Activated naive CD4-positive, alpha-beta T cell treated with anti-CD3 and anti-CD28 coated beads for 36 hours (primary cell): ENCODE measurements at regions not wholly inside any gene's neighbourhood (a gene's known extent, or its start where the extent isn't known, plus 50 kb on each side); places are given as distances from the start of the nearest gene placed in this dataset.
"Not testable (repeated sequence)": the region's sequence is repeated elsewhere in the genome, so short reads cannot be mapped to it uniquely, and the experiment has no call there.

Source experiments
- CTCF ChIA-PET: fragments of 350-600 bp; sonication (Branson Sonifier 250); formaldehyde crosslinking; loops from one replicate; lab custom pipeline; 2021; ENCODE audit warnings: antibody characterized with exemption; lab: Charles Lee
- DNase-seq: peaks from one replicate; pipeline ENCODE4 v3.0.0-alpha.2; 2020
- H3K27ac Mint-ChIP-seq: one replicate; pipeline ENCODE4 v1.8.0; 2021; ENCODE audit warnings: mild to moderate bottlenecking, mixed read lengths
- H3K27me3 Mint-ChIP-seq: one replicate; pipeline ENCODE4 v1.8.0; 2021; ENCODE audit warnings: low read depth, mixed read lengths
- H3K36me3 Mint-ChIP-seq: one replicate; pipeline ENCODE4 v1.8.0; 2021; ENCODE audit warnings: low read depth, mixed read lengths
- H3K4me1 Mint-ChIP-seq: one replicate; pipeline ENCODE4 v1.8.0; 2021; ENCODE audit warnings: low read depth, mixed read lengths
- H3K4me3 Mint-ChIP-seq: one replicate; pipeline ENCODE4 v1.8.0; 2021; ENCODE audit warnings: mild to moderate bottlenecking, moderate library complexity, mixed read lengths
- H3K9me3 Mint-ChIP-seq: one replicate; pipeline ENCODE4 v1.8.0; 2021; ENCODE audit warnings: mixed read lengths
- intact Hi-C: fragments of 100-400 bp; cut with micrococcal nuclease; formaldehyde crosslinking; loops from one replicate; pipeline ENCODE4 v1.15.1; 2023

DNA sequence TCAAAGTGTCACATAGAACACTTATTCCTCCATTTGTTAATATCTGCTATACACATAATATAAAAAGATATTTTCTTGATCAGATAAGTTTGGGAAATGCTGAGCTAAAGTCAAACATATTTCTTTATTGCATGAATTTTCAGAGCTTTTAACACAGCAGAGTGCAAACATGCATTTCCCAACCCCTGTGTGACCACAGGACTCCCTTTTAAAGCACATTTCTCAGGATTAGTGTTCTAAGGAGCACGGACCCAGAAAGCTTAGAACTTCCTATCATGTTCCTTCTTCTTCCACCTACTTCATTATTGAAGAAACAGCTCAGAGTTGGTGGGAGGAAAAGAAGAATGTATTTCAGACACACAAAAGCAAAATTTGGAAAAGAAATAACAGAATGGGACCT, 109.1 kb upstream of the CDC42BPA start:
- Mint-ChIP-seq H3K27ac (no peak overlapping the region), H3K4me1 (no peaks in the 10 kb centered on the region), H3K9me3 (no peaks in the 10 kb centered on the region), H3K4me3 (no peak overlapping the region), H3K36me3 (no peaks in the 10 kb centered on the region), H3K27me3 (peaks cover 12% of the 10 kb centered on the region)
- CTCF ChIA-PET = interaction anchor here (0.6 kb wide), 1 partner anchor 9 kb away, joined by 3 read pairs; no protein-coding TSS in a partner anchor
- no peak for DNase-seq
- intact Hi-C loops = no loop called here

DNA sequence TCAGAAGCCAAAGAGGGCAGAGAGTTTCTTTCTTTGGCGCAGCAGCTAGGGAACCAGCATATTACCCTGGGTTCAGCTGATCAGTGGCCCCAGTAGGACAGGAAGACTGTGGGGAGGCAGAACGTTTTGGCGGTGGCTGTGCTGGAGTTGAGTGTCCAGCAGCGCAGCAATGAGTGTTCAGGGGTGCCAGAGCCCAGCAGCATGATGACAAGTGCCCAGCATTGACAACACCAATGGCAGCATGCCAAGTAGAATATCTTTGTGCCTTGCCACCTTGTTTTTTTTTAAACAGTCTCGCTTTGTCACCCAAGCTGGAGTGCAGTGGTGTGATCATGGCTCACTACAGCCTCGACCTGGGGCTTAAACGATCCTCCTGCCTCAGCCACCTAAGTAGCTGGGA, 106.7 kb upstream of the CDC42BPA start:
- CTCF ChIA-PET = interaction anchor here (0.6 kb wide), 1 partner anchor 511 kb away, joined by 4 read pairs; no protein-coding TSS in a partner anchor
- Mint-ChIP-seq H3K36me3 (no peaks in the 10 kb centered on the region), H3K27me3 (peaks cover 12% of the 10 kb centered on the region), H3K27ac (no peak overlapping the region), H3K4me3 (no peak overlapping the region), H3K9me3 (no peaks in the 10 kb centered on the region), H3K4me1 (no peaks in the 10 kb centered on the region)
- intact Hi-C loops = no loop called here
- DNase-seq = no peak

DNA sequence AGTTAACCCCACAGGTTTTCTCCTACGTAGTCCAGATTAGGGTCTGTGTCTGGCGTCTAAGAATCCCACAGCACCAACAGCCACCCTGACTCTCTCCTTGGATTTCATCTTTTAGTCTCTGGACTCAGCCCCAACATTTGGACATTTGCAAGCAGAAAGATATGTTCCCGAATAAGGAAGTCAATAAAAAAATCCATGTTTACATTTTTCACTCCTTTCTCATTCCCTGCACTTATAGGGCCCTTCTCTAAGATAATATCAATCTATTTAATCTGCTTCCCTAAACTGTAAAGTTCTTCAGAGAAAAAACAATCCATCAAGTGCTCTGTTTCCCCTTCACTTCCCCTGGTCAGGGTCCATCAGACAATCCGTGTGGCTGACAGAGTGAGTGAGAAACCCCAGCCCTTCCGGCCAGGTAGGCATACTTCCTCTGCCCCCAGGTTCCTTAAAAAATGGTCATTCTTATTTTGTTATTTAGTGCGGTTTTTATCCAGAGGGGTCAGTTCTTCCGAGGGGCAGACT, 105.9 kb upstream of the CDC42BPA start:
- H3K27me3 Mint-ChIP-seq = peaks cover 12% of the 10 kb centered on the region
- CTCF ChIA-PET = interaction anchor here (0.6 kb wide), 1 partner anchor 510 kb away, joined by 4 read pairs; no protein-coding TSS in a partner anchor
- no peaks in the 10 kb centered on the region for H3K4me1 Mint-ChIP-seq
- H3K4me3 Mint-ChIP-seq = no peak overlapping the region
- intact Hi-C loops = no loop called here
- DNase-seq = no peak
- no peak overlapping the region for H3K27ac Mint-ChIP-seq
- H3K9me3 Mint-ChIP-seq = no peaks in the 10 kb centered on the region
- no peaks in the 10 kb centered on the region for H3K36me3 Mint-ChIP-seq

DNA sequence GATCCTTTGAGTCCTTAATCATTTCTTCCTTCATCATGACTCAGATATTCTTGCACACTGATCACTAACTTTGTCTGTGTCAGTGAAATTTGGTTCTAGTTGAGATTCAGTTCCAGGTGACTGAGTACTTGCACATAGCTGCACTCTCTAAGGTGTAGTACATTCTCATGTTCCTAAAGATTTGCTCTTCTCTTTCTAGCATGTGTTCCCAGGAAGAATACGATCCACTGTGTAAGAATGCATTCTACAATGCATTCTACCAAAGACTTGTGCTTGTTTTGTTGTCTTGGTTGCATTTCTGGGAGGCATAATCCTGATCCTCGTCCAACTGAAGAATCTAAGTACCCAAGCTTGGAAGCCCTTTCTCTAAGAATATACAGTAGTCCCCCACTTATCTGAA, 104.3 kb upstream of the CDC42BPA start:
- intact Hi-C loops = no loop called here
- no peaks in the 10 kb centered on the region for H3K9me3 Mint-ChIP-seq
- no peak for DNase-seq
- H3K36me3 Mint-ChIP-seq = no peaks in the 10 kb centered on the region
- peaks cover 12% of the 10 kb centered on the region for H3K27me3 Mint-ChIP-seq
- CTCF ChIA-PET = no interaction called here
- H3K27ac Mint-ChIP-seq = no peak overlapping the region
- no peak overlapping the region for H3K4me3 Mint-ChIP-seq
- H3K4me1 Mint-ChIP-seq = no peaks in the 10 kb centered on the region

DNA sequence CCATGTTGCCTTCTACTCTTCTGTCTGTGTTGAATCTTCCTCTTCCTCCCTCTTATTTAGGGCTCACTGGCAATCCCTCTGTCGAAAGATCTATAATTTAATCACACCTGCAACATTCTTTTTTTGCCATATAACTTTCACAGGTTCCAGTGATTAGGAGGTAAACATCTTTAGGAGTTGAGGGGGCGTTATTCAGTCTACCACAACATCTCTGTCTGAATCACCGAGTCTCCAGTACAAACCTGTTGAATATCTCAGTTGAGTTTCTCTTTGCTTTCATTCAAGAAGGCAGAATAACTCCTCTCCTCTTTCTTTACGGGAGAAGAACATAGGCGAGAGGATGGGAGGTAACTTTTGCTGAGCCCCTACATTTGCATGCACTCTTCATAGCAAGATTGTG, 101.9 kb upstream of the CDC42BPA start:
- Mint-ChIP-seq H3K4me3 (no peak overlapping the region), H3K27ac (no peak overlapping the region), H3K27me3 (peaks cover 10% of the 10 kb centered on the region), H3K36me3 (no peaks in the 10 kb centered on the region), H3K9me3 (no peaks in the 10 kb centered on the region), H3K4me1 (no peaks in the 10 kb centered on the region)
- CTCF ChIA-PET = no interaction called here
- DNase-seq = no peak
- intact Hi-C loops = no loop called here

DNA sequence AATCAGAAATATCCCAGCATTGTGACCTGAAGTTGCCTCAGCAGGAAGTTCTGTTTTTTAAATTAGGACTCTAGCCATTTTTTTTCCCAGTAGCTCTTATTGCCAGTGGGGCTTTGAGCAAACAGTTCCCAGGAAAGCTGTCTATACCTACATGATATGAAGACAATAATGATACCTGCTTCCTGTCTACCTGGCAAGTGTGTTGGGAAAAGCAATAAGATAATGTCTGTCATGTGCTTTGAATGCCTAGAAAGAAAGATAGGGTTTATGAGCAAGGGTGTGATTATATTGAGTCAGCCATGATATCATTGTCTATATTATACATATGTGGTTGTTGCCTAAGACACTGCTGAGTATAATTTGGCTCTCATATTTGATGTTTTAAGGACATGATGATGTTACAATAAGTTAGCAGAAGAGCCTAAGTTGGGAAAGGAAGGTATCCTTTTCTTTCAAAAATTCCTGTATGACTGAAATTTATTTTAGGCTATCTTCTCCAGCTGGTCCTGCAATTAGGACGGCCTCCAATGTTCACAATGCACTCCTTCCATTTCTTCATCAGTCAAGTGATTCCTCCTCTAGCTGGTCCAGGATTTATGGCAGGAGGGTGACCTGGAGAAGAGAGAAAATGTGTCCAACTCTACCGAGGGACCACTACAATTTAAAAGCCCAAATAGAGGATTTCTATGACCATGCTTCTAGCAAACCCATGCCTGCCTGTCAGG, 99.6 kb upstream of the CDC42BPA start:
- CTCF ChIA-PET = no interaction called here
- Mint-ChIP-seq H3K4me3 (no peak overlapping the region), H3K4me1 (no peaks in the 10 kb centered on the region), H3K9me3 (no peaks in the 10 kb centered on the region), H3K36me3 (no peaks in the 10 kb centered on the region), H3K27me3 (peaks cover 6% of the 10 kb centered on the region), H3K27ac (no peak overlapping the region)
- no peak for DNase-seq
- intact Hi-C loops = no loop called here

DNA sequence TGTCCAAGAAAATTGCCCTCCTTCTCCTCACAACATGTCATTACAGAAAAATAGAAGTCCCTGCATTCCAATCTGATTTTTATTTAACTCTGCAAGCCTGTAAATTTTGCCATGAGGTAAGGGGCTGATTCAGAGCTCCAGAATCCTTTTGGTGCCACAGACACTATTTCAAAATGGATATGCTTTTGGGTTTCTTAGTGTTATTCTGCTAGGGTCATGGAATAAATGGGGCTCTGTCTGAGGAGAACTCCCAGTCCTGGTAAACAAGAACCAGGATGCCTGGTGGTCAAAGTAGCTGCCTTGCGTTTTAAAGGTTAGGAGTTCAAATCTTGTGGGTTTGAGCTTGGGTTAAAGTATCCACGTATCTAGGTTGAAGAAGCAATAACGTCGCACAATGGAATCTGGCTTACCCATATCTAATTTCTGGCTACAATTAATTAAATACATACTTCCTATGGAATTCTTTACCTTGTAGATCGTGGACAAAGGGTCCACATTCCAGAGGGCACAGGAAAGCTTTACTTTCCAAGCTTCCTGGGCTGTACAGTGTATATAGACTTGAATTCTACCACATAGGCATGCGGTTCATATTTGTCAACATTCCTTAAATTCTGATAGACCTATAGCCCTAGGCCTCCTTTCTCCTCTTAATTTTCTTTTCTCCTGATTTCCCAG, 98.0 kb upstream of the CDC42BPA start:
- intact Hi-C loops = no loop called here
- H3K4me3 Mint-ChIP-seq = no peak overlapping the region
- CTCF ChIA-PET = no interaction called here
- no peaks in the 10 kb centered on the region for H3K9me3 Mint-ChIP-seq
- no peaks in the 10 kb centered on the region for H3K36me3 Mint-ChIP-seq
- H3K27me3 Mint-ChIP-seq = peaks cover 3% of the 10 kb centered on the region
- no peaks in the 10 kb centered on the region for H3K4me1 Mint-ChIP-seq
- no peak for DNase-seq
- no peak overlapping the region for H3K27ac Mint-ChIP-seq

DNA sequence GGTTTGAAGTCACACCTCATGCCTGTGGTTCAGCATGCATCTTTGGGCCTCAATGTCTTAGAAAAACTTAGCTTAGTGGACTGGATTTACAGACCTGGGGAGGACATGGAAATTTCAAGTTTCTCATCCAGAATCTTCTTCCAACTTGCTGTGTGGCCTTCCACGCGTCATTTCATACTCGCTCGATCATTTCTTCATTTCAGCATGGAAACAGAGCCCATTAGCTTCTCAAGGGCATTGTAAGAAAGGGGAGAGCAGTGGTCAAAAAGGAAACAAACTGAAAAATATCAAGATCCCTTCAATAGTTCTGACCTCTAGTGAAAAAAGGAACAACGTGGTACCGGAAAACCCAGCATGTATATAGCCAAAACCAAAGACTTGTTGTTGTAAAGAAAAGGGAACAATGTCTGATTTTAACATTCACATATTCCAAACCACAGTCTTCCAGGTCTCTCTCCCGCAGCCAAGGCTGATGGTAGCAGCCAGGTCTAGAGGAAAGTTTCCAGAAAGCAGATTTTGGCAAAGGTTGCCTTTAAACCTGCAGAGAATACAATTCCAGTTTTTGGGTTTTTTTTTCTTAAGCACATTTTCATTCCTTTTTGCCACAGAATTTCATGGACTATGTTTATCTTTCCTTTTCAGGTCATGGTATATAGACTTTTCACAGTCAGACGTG, 97.0 kb upstream of the CDC42BPA start:
- intact Hi-C loops = no loop called here
- no peaks in the 10 kb centered on the region for H3K9me3 Mint-ChIP-seq
- DNase-seq = no peak
- CTCF ChIA-PET = no interaction called here
- H3K36me3 Mint-ChIP-seq = no peaks in the 10 kb centered on the region
- no peaks in the 10 kb centered on the region for H3K4me1 Mint-ChIP-seq
- H3K27me3 Mint-ChIP-seq = peaks cover 7% of the 10 kb centered on the region
- H3K27ac Mint-ChIP-seq = no peak overlapping the region
- no peak overlapping the region for H3K4me3 Mint-ChIP-seq

DNA sequence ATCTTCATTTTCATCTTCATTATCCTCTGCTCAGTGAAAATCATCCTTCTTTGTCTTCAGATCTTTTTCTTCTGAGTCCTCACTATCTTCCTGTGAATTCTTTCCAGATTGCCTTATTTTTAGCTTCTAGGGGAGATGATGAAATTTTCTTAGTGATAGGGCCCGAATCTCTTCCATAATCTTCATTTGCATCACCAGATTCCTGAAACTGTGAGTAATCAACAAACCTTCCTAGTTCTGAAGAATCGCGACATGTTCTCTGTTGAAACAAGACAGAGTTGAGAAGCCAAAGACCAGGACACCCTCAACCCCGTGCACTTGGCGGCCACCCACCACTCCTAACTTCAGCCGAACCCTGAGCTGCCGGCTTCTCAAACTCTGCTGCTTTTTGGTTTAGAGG, 92.8 kb upstream of the CDC42BPA start:
- Mint-ChIP-seq H3K4me1 (no peaks in the 10 kb centered on the region), H3K27ac (no peak overlapping the region), H3K9me3 (no peaks in the 10 kb centered on the region), H3K27me3 (peaks cover 9% of the 10 kb centered on the region), H3K4me3 (no peak overlapping the region), H3K36me3 (no peaks in the 10 kb centered on the region)
- DNase-seq = no peak
- CTCF ChIA-PET = no interaction called here
- intact Hi-C loops = no loop called here

DNA sequence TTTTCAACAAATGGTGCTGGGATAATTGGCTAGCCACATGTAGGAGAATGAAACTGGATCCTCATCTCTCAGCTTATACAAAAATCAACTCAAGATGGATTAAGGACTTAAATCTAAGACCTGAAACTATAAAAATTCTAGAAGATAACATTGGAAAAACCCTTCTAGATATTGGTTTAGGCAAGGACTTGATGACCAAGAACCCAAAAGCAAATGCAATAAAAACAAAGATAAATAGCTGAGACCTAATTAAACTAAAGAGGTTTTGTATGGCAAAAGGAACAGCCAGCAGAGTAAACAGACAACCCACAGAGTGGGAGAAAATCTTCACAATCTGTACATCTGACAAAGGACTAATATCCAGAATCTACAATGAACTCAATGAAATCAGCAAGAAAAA, 88.0 kb upstream of the CDC42BPA start:
- H3K36me3 Mint-ChIP-seq, CTCF ChIA-PET: not testable (repeated sequence)
- H3K27me3 Mint-ChIP-seq = peaks cover 21% of the 10 kb centered on the region

DNA sequence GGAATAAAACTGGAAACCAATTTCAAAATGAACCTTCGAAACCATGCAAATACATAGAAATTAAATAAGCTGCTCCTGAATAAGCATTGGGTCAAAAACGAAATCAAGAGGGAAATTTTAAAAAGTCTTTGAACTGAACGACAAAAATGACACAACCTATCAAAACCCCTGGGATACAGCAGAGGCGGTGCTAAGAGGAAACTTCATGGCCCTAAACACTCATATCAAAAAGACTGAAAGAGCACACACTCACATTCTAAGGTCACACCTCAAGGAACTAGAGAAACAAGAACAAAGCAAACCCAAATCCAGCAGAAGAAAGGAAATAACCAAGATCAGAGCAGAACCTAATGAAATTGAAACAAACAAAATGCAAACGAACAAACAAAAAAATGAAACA, 85.2 kb upstream of the CDC42BPA start:
- intact Hi-C loops = no loop called here
- Mint-ChIP-seq H3K36me3 (no peaks in the 10 kb centered on the region), H3K27me3 (peaks cover 20% of the 10 kb centered on the region), H3K4me3 (no peak overlapping the region), H3K9me3 (no peaks in the 10 kb centered on the region), H3K27ac (no peak overlapping the region), H3K4me1 (no peaks in the 10 kb centered on the region)
- no peak for DNase-seq
- CTCF ChIA-PET = no interaction called here

More for the DNA sequence above, 88.0 kb upstream of the CDC42BPA start:
- DNase-seq, intact Hi-C loops, H3K27ac Mint-ChIP-seq, H3K9me3 Mint-ChIP-seq, H3K4me1 Mint-ChIP-seq, H3K4me3 Mint-ChIP-seq: not testable (repeated sequence)

DNA sequence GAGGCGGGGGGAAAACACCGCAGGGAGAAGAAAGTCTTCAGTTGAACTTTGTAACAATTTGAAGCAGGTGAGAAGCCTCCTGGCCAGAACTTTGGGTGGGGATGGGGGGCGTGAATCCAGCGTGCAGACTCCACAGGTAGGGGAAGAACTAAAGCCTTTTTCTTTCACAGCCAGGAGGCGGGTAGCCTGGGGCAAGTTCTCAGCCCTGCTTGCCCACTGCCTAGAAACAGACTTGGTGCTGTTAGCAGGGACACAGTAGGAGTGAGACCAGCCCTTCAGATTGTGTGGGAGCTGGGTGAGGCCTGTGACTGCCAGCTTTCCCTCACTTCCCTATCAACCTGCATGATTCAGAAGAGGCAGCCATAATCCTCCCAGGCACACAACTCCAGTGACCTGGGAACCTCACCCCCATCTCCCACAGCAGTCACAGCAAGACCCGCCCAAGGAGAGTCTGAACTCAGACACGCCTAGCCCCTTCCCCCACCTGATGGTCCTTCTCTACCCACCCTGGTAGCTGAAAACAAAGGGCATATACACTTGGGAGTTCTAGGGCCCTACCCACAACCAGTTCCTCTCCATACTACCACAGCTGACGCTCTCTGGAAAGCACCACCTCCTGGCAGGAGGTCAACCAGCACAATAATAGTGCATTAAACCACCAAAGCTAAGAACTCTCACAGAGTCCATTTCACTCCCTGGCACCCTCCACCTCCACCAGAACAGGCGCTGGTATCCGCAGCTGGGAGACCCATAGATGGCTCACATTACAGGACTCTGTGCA, 83.5 kb upstream of the CDC42BPA start:
- no peak overlapping the region for H3K4me3 Mint-ChIP-seq
- CTCF ChIA-PET = no interaction called here
- no peaks in the 10 kb centered on the region for H3K4me1 Mint-ChIP-seq
- no peak overlapping the region for H3K27ac Mint-ChIP-seq
- H3K9me3 Mint-ChIP-seq = no peaks in the 10 kb centered on the region
- intact Hi-C loops = no loop called here
- DNase-seq = no peak
- no peaks in the 10 kb centered on the region for H3K36me3 Mint-ChIP-seq
- peaks cover 23% of the 10 kb centered on the region for H3K27me3 Mint-ChIP-seq
